MM.1S (cell line): ENCODE measurements at regions not wholly inside any gene's neighbourhood (a gene's known extent, or its start where the extent isn't known, plus 50 kb on each side); places are given as distances from the start of the nearest gene placed in this dataset.

ENCODE experiments used
- DNase-seq: peaks from one replicate; pipeline ENCODE4 v3.0.0-alpha.2; 2015
- H2AFZ ChIP-seq: fragments of 300-600 bp; sonication (generic); 2 replicates; pipeline ENCODE4 v1.6.0; 2016; ENCODE audit warnings: antibody characterized with exemption, low read length
- H3F3A ChIP-seq: fragments of 300-600 bp; sonication (generic); 2 replicates; pipeline ENCODE4 v1.6.1; 2016; ENCODE audit warnings: mild to moderate bottlenecking, antibody characterized with exemption, low read length, moderate library complexity, mixed read lengths; ENCODE audit not compliant: insufficient read depth
- H3K27ac ChIP-seq: fragments of 300-600 bp; sonication (generic); 2 replicates; pipeline ENCODE4 v1.5.1; 2016; ENCODE audit warnings: mild to moderate bottlenecking, low read length
- H3K27me3 ChIP-seq: fragments of 300-600 bp; sonication (generic); replicated peaks from 2 replicates; pipeline ENCODE4 v1.6.0; 2016; ENCODE audit warnings: low read length; ENCODE audit not compliant: insufficient read depth
- H3K36me3 ChIP-seq: fragments of 300-600 bp; sonication (generic); replicated peaks from 2 replicates; pipeline ENCODE4 v1.6.1; 2016; ENCODE audit warnings: mild to moderate bottlenecking, low read length, mixed read lengths; ENCODE audit not compliant: insufficient read depth
- H3K4me1 ChIP-seq: fragments of 300-600 bp; sonication (generic); 2 replicates; pipeline ENCODE4 v1.6.1; 2016; ENCODE audit warnings: low read length, mixed read lengths
- H3K4me2 ChIP-seq: fragments of 300-600 bp; sonication (generic); 2 replicates; pipeline ENCODE4 v1.6.0; 2016; ENCODE audit warnings: low read depth, low read length
- H3K4me3 ChIP-seq: fragments of 300-600 bp; sonication (generic); 2 replicates; pipeline ENCODE4 v1.5.1; 2016; ENCODE audit warnings: low read length, mixed read lengths
- H3K79me2 ChIP-seq: fragments of 300-600 bp; sonication (generic); 2 replicates; pipeline ENCODE4 v1.6.1; 2016; ENCODE audit warnings: mixed run types, low read length, mixed read lengths
- H3K9ac ChIP-seq: fragments of 300-600 bp; sonication (generic); 2 replicates; pipeline ENCODE4 v1.6.1; 2016; ENCODE audit warnings: low read length, mixed read lengths
- H3K9me2 ChIP-seq: fragments of 300-600 bp; sonication (generic); replicated peaks from 2 replicates; pipeline ENCODE4 v1.6.1; 2016; ENCODE audit warnings: mild to moderate bottlenecking, low read length, mixed read lengths; ENCODE audit not compliant: insufficient read depth
- H3K9me3 ChIP-seq: fragments of 300-600 bp; sonication (generic); replicated peaks from 2 replicates; pipeline ENCODE4 v1.6.1; 2016; ENCODE audit warnings: mild to moderate bottlenecking, low read length, mixed read lengths; ENCODE audit not compliant: insufficient read depth
- H4K20me1 ChIP-seq: fragments of 300-600 bp; sonication (generic); 2 replicates; pipeline ENCODE4 v1.6.1; 2016; ENCODE audit warnings: mild to moderate bottlenecking, low read length, moderate library complexity, mixed read lengths; ENCODE audit not compliant: insufficient read depth
- CTCF ChIP-seq: fragments of 300-600 bp; sonication (generic); IDR thresholded peaks from 2 replicates; pipeline ENCODE4 v1.5.1; 2016; ENCODE audit warnings: antibody characterized with exemption, low read length, mixed read lengths
- EZH2 ChIP-seq: fragments of 300-600 bp; sonication (generic); optimal IDR thresholded peaks from 2 replicates; pipeline ENCODE3; 2017; ENCODE audit warnings: low read depth, mild to moderate bottlenecking, antibody characterized with exemption, low read length, mixed read lengths
- EZH2phosphoT487 ChIP-seq: fragments of 300-600 bp; sonication (generic); IDR thresholded peaks from 2 replicates; pipeline ENCODE4 v1.6.1; 2018; ENCODE audit warnings: antibody characterized with exemption, low read length

DNA sequence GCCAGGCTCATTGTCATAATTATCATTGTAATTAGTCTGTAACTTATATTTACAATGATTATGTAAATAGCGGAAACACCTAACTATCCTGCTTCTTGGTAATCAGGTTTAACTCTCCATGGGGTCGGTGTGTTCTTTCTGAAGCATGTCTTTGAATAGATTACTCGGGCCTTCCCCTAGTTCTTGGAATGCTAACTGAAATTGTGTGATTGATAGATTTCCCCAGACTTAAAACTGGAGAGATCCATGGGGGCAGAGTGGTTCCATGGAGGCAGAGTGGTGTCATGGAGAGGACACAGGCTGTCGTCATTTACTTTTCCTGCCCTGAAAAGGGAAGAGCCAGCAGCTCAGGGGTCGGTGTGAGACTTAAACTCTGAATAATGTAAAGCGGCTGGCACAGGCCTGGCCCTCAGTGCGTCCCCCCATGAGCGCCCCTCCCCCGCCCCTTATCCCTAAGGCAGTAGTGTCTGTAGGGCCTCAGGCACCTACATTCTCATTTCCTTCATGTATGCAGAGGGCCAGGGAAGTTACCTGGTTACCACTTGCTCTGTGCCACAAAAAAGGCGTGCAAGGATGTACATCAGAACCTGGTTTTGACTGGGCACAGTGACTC, 225.1 kb downstream of the TM9SF2 start:
- no peaks in the 10 kb centered on the region for H3K36me3 ChIP-seq
- H3K9me2 ChIP-seq = no peaks in the 10 kb centered on the region
- no peaks in the 10 kb centered on the region for H3K4me1 ChIP-seq
- no peak overlapping the region for H3K27ac ChIP-seq
- no peak overlapping the region for H3K4me3 ChIP-seq
- H3K9me3 ChIP-seq = no peaks in the 10 kb centered on the region
- no peaks in the 10 kb centered on the region for H3F3A ChIP-seq
- H2AFZ ChIP-seq = no peak overlapping the region
- DNase-seq = no peak
- no peaks in the 10 kb centered on the region for H4K20me1 ChIP-seq
- no peak overlapping the region for H3K4me2 ChIP-seq
- no peak overlapping the region for H3K9ac ChIP-seq
- no peaks in the 10 kb centered on the region for H3K27me3 ChIP-seq
- TF ChIP-seq EZH2phosphoT487 (no peak), CTCF (no peak), EZH2 (no peak)
- H3K79me2 ChIP-seq = no peaks in the 10 kb centered on the region

GRCh38 chr13:99725644-99726043, 224.4 kb downstream of the TM9SF2 start:
- Histone ChIP-seq H3F3A (no peaks in the 10 kb centered on the region), H4K20me1 (no peaks in the 10 kb centered on the region), H3K27ac (no peak overlapping the region), H2AFZ (no peak overlapping the region), H3K9ac (no peak overlapping the region), H3K4me3 (no peak overlapping the region), H3K9me3 (no peaks in the 10 kb centered on the region), H3K79me2 (no peaks in the 10 kb centered on the region), H3K36me3 (no peaks in the 10 kb centered on the region), H3K4me2 (no peak overlapping the region), H3K27me3 (no peaks in the 10 kb centered on the region), H3K9me2 (no peaks in the 10 kb centered on the region), H3K4me1 (no peaks in the 10 kb centered on the region)
- no peak for DNase-seq
- no peak for TF ChIP-seq CTCF
- no peak for TF ChIP-seq EZH2
- TF ChIP-seq EZH2phosphoT487 = no peak

DNA sequence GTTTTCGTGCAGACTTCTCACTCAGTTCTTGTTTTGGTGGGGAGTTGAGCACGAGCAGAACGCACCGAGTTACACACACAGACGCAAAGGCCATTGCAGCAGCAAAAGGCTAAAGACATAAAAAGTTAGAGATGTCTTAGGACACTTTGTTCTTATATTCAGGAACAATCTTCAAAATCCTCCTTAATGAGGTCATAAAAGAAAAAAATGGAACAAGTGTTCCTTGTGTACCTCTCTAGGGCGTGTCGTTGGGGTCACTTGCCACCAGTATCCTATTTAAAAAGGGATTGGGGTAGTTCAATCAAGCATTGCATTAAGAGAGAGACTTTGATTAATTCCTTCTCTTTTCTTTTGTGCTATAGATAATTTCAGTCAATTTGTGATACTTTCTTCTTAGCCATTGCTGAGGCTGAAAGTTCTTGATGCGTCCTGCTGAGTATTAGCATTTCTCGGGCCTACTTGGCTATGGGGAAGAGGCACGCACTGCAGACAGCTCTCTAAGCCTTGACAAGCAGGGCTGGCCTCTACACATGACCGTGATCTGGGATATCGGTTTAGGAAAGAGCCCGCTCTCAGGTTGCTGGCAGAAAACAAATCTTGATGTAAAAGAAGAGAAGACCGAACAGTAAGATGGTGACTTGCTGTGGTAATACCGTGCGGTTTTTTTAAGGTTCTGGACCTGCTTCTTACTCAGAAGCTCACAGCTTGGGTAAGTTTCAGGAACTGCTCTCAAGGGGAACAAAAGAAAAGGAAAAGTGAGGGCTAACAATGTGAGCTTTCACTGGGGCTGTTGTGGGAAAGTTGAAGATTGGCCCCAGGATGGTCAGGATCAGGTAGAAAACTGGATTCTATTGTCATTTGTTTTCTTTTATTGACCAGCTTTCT, 223.6 kb downstream of the TM9SF2 start:
- Histone ChIP-seq H3K4me3 (no peak overlapping the region), H3F3A (no peaks in the 10 kb centered on the region), H2AFZ (no peak overlapping the region), H4K20me1 (no peaks in the 10 kb centered on the region), H3K9me3 (no peaks in the 10 kb centered on the region), H3K27me3 (no peaks in the 10 kb centered on the region), H3K36me3 (no peaks in the 10 kb centered on the region), H3K9ac (no peak overlapping the region), H3K79me2 (no peaks in the 10 kb centered on the region), H3K9me2 (no peaks in the 10 kb centered on the region), H3K4me1 (no peaks in the 10 kb centered on the region), H3K4me2 (no peak overlapping the region), H3K27ac (no peak overlapping the region)
- no peak for DNase-seq
- TF ChIP-seq EZH2phosphoT487 = no peak
- no peak for TF ChIP-seq CTCF
- TF ChIP-seq EZH2 = no peak
